ENCODE measurements at regions not wholly inside any gene's neighbourhood (a gene's known extent, or its start where the extent isn't known, plus 50 kb on each side); places are given as distances from the start of the nearest gene placed in this dataset.

GRCh38 chr15:61798631-61799030 is 261.6 kb downstream of the VPS13C start:
- intact Hi-C loops (cut with micrococcal nuclease) = no loop called here
- no peak for DNase-seq
- ATAC-seq = no peak

GRCh38 chr15:61796056-61796455 is 264.2 kb downstream of the VPS13C start:
- no peak for DNase-seq
- intact Hi-C loops (cut with micrococcal nuclease) = no loop called here
- no peak for ATAC-seq

GRCh38 chr15:61794881-61795280 is 265.4 kb downstream of the VPS13C start:
- DNase-seq = no peak
- no peak for ATAC-seq
- intact Hi-C loops (cut with micrococcal nuclease) = no loop called here

GRCh38 chr15:61794276-61794675 is 266.0 kb downstream of the VPS13C start:
- no peak for ATAC-seq
- DNase-seq = no peak
- intact Hi-C loops (cut with micrococcal nuclease) = no loop called here

GRCh38 chr15:61784734-61785133 is 275.5 kb downstream of the VPS13C start:
- intact Hi-C loops (cut with micrococcal nuclease) = no loop called here
- ATAC-seq = no peak
- DNase-seq = no peak

- ATAC-seq (no peak), DNase-seq (no peak)
- intact Hi-C loops (cut with micrococcal nuclease) = no loop called here
Observed at GRCh38 chr15:61780278-61780980, 279.8 kb downstream of the VPS13C start.

- ATAC-seq (no peak), DNase-seq (no peak)
- intact Hi-C loops (cut with micrococcal nuclease) = no loop called here
Observed at GRCh38 chr15:61777689-61778088, 282.6 kb downstream of the VPS13C start.

GRCh38 chr15:61769557-61769956 is 290.7 kb downstream of the VPS13C start:
- ATAC-seq = no peak
- DNase-seq = no peak
- intact Hi-C loops (cut with micrococcal nuclease) = no loop called here

GRCh38 chr15:61768131-61768530 is 292.1 kb downstream of the VPS13C start:
- no peak for ATAC-seq
- DNase-seq = no peak
- intact Hi-C loops (cut with micrococcal nuclease) = no loop called here

- intact Hi-C loops (cut with micrococcal nuclease) = no loop called here
- DNase-seq = no peak
- peak; percentile 56 for ATAC-seq
Observed at GRCh38 chr15:61764981-61765380, 295.3 kb downstream of the VPS13C start.

GRCh38 chr15:61764141-61764540 is 296.1 kb downstream of the VPS13C start:
- DNase-seq (no peak), ATAC-seq (no peak)
- intact Hi-C loops (cut with micrococcal nuclease) = no loop called here

GRCh38 chr15:61762676-61763075 is 297.6 kb downstream of the VPS13C start:
- DNase-seq (no peak), ATAC-seq (no peak)
- intact Hi-C loops (cut with micrococcal nuclease) = no loop called here

- ATAC-seq (no peak), DNase-seq (no peak)
- intact Hi-C loops (cut with micrococcal nuclease) = no loop called here
Observed at GRCh38 chr15:61759639-61760038, 300.6 kb downstream of the VPS13C start.

- no peak for DNase-seq
- intact Hi-C loops (cut with micrococcal nuclease) = no loop called here
- ATAC-seq = no peak
Observed at GRCh38 chr15:61756071-61756820, 304.0 kb downstream of the VPS13C start.

- DNase-seq (no peak), ATAC-seq (no peak)
- intact Hi-C loops (cut with micrococcal nuclease) = no loop called here
Observed at GRCh38 chr15:61755467-61755866, 304.8 kb downstream of the VPS13C start.

- intact Hi-C loops (cut with micrococcal nuclease) = no loop called here
- DNase-seq (no peak), ATAC-seq (no peak)
Observed at GRCh38 chr15:61753018-61753710, 307.1 kb downstream of the VPS13C start.

- no peak for DNase-seq
- intact Hi-C loops (cut with micrococcal nuclease) = no loop called here
- no peak for ATAC-seq
Observed at GRCh38 chr15:61752001-61752400, 308.2 kb downstream of the VPS13C start.

- DNase-seq = no peak
- intact Hi-C loops (cut with micrococcal nuclease) = no loop called here
- ATAC-seq = no peak
Observed at GRCh38 chr15:61750271-61751084, 309.8 kb downstream of the VPS13C start.

- DNase-seq (no peak), ATAC-seq (no peak)
- intact Hi-C loops (cut with micrococcal nuclease) = no loop called here
Observed at GRCh38 chr15:61749169-61749568, 311.1 kb downstream of the VPS13C start.

GRCh38 chr15:61748529-61748928 is 311.7 kb downstream of the VPS13C start:
- DNase-seq (no peak), ATAC-seq (no peak)

More at GRCh38 chr15:61748529-61748928, 311.7 kb downstream of the VPS13C start:
- intact Hi-C loops (cut with micrococcal nuclease) = no loop called here
